Effector memory CD8-positive, alpha-beta T cell (primary cell): ENCODE measurements at regions not wholly inside any gene's neighbourhood (a gene's known extent, or its start where the extent isn't known, plus 50 kb on each side); places are given as distances from the start of the nearest gene placed in this dataset.

Experiments used
- ATAC-seq: fragments of 150-1000 bp; cut with Tn5 transposase; replicated peaks from 2 replicates; pipeline ENCODE4 v1.10.0; 2021; ENCODE audit warnings: mild to moderate bottlenecking, moderate library complexity
- DNase-seq, 3 experiments: peaks; one replicate each; pipeline ENCODE4 v3.0.0; 2021
- H3K27ac Mint-ChIP-seq, 2 donors: one replicate each; pipeline ENCODE4 v1.8.0; 2022; ENCODE audit warnings: mild to moderate bottlenecking in 2 of 2, mixed read lengths in 2 of 2, moderate library complexity in 2 of 2
- H3K27me3 Mint-ChIP-seq, 2 donors: one replicate each; pipeline ENCODE4 v1.8.0; 2022; ENCODE audit warnings: mixed read lengths in 2 of 2
- H3K36me3 Mint-ChIP-seq: one replicate; pipeline ENCODE4 v1.8.0; 2022; ENCODE audit warnings: mild to moderate bottlenecking, moderate library complexity, mixed read lengths; ENCODE audit not compliant: insufficient read depth
- H3K4me1 Mint-ChIP-seq, 2 donors: one replicate each; pipeline ENCODE4 v1.8.0; 2022; ENCODE audit warnings: low read depth in 2 of 2, mixed read lengths in 2 of 2
- H3K4me3 Mint-ChIP-seq, 2 donors: one replicate each; pipeline ENCODE4 v1.8.0; 2022; ENCODE audit warnings: mild to moderate bottlenecking in 2 of 2, mixed read lengths in 2 of 2, moderate library complexity in 2 of 2
- H3K9me3 Mint-ChIP-seq, 2 donors: one replicate each; pipeline ENCODE4 v1.8.0; 2022; ENCODE audit warnings: mixed read lengths in 2 of 2

DNA sequence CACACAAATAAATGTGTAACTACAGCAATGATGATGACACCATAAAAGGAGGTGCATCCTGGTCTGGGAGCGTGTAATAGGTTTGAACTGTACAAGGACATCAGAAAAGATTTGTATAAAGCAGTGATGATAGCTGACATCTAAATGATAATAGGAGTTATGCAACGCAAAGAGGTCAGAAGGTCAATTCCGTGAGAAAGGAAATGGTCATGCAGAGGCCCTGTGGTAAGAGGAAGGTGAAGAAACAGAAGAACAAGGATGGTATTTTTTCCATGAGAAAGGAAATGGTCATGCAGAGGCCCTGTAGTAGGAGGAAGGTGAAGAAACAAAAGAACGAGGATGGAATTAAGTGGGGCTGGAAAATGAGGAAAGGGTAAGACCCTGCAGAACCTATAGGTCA, 106.7 kb upstream of the TMPO start:
- Mint-ChIP-seq H3K27me3 (no peaks in the 10 kb centered on the region), H3K9me3 (no peaks in the 10 kb centered on the region), H3K36me3 (no peaks in the 10 kb centered on the region), H3K4me1 (peaks cover 8 to 10% of the 10 kb centered on the region in 2 donors), H3K4me3 (no peak overlapping the region), H3K27ac (no peak overlapping the region)
- ATAC-seq (no peak), DNase-seq (no peak)

DNA sequence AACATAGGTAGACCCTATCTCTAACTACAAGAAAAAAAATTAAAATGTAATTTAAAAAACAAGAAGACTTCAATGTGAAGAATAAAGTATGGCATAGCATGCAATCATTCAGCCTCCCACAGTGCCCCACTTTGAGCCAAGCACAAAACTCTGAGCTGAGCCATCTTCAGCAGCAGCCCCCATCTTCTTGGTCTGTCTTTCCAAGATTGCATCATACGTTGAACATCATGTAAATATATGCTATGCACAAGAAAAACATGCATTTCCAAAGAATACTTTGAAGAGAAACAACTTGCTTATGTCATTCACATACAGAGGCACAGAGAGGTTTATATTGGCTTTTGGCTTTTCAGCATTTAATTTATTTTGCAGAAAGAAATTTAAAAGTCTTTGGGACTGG, 105.8 kb upstream of the TMPO start:
- Mint-ChIP-seq H3K4me3 (no peak overlapping the region), H3K27ac (no peak overlapping the region), H3K9me3 (no peaks in the 10 kb centered on the region), H3K36me3 (no peaks in the 10 kb centered on the region), H3K27me3 (peaks cover 0 to 3% of the 10 kb centered on the region in 2 donors), H3K4me1 (peaks cover 8 to 10% of the 10 kb centered on the region in 2 donors)
- ATAC-seq (no peak), DNase-seq (no peak)

DNA sequence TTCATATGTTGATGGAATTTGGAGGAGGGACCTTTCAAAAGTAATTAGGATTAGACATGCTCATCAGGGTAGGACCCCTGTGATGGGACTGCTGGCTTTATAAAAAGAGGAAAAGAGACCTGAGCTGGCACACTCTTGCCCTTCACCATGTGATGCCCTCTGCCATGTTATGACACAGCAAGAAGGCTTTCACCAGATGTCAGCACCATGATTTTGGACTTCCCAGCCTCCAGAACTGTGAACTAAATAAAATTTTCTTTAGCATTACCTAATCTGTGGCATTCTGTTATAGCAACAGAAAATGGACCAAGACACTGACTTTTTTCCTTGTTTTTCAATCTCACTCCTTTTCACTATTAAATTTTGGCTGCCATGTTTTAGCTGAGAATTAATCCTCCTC, 105.0 kb upstream of the TMPO start:
- no peak for ATAC-seq
- peaks cover 8 to 10% of the 10 kb centered on the region in 2 donors for H3K4me1 Mint-ChIP-seq

DNA sequence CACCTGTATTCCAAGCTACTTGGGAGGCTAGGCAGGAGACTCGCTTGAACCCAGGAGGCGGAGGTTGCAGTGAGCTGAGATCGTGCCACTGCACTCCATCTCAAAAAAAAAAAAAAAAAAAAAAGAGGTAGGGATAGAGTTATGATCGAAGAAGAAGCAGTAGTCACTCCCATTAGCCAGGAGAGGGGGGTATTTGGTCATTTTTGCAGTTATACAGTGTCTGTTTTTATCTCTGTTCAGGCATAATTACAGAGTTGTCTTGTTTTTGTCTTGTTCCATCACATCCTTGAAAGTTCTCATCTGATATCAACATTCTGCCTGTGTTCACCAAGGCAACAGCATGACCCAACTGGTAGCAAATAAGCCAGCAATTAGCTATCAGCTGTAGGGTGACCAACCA, 98.5 kb upstream of the TMPO start:
- H3K4me3 Mint-ChIP-seq, result no peak overlapping the region
- H3K27ac Mint-ChIP-seq, result no peak overlapping the region
- H3K4me1 Mint-ChIP-seq, result peaks cover 0 to 3% of the 10 kb centered on the region in 2 donors
- DNase-seq (no peak), ATAC-seq (no peak)
- H3K9me3 Mint-ChIP-seq, result no peaks in the 10 kb centered on the region
- peaks cover 9 to 32% of the 10 kb centered on the region in 2 donors for H3K27me3 Mint-ChIP-seq
- H3K36me3 Mint-ChIP-seq, result no peaks in the 10 kb centered on the region

More for the DNA sequence above, 105.0 kb upstream of the TMPO start:
- DNase-seq, result no peak
- Mint-ChIP-seq H3K36me3 (no peaks in the 10 kb centered on the region), H3K9me3 (no peaks in the 10 kb centered on the region), H3K4me3 (no peak overlapping the region), H3K27me3 (peaks cover 0 to 5% of the 10 kb centered on the region in 2 donors), H3K27ac (no peak overlapping the region)

DNA sequence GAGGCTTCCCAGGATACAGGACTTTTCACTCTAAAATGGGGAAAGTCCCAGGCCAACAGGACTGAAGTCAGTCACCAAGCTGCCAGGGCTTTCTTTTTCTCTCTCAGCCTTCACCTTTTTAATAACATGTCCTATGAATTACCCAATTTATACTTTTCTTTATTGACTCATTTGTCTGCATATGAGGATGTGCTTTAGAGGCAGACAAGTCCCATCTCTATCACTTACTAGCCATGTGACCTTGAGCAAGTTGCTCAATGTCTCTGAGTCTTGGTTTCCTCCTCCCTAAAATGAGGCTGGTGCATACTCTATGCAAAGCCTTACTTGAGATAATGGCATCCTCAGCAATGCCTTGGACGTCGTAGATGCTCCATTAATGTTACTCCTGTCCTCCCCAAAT, 98.1 kb upstream of the TMPO start:
- no peak for DNase-seq
- no peak overlapping the region for H3K4me3 Mint-ChIP-seq
- H3K4me1 Mint-ChIP-seq, result peaks cover 0 to 3% of the 10 kb centered on the region in 2 donors
- H3K36me3 Mint-ChIP-seq, result no peaks in the 10 kb centered on the region
- H3K27ac Mint-ChIP-seq, result peak overlapping the region in 1 of 2 donors; percentile 5
- H3K9me3 Mint-ChIP-seq, result no peaks in the 10 kb centered on the region
- no peak for ATAC-seq
- H3K27me3 Mint-ChIP-seq, result peaks cover 9 to 32% of the 10 kb centered on the region in 2 donors

DNA sequence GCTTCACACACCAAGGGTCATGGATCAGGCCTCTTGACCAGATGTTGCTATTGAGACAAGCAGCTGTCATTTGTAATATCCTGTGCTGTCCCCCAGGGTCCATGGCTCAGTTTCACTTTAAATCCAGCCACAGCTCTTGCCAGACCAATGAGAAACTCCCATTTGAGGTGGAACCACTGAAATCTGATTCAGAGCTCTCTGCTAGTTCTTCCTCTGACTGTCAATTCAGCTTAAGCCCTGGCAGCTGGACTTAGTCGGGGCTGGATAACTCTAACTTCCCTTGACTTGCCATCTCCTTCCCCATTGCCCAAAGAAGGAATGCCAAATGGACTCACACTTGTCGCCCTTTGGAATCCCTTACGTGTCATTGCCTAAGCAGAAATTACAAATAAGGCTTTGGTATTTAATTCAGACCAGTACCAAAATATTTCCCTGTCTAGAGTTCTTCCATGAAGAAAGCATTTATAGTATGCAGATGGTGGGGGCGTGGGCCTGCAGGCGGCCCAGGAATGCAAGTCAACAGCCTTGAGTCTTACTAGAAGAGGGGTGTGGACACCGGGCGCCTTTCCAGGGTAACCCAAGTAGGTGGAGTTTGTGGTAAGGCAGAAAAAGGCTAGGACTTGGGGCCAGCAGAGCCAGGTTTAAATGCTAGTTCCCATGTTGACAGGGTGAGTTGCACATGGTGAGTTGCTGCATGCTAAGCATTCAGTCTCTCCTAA, 96.9 kb upstream of the TMPO start:
- DNase-seq, result no peak
- no peak overlapping the region for H3K4me3 Mint-ChIP-seq
- peaks cover 9 to 32% of the 10 kb centered on the region in 2 donors for H3K27me3 Mint-ChIP-seq
- no peak for ATAC-seq
- H3K27ac Mint-ChIP-seq, result no peak overlapping the region
- H3K36me3 Mint-ChIP-seq, result no peaks in the 10 kb centered on the region
- no peaks in the 10 kb centered on the region for H3K9me3 Mint-ChIP-seq
- peaks cover 0 to 3% of the 10 kb centered on the region in 2 donors for H3K4me1 Mint-ChIP-seq

DNA sequence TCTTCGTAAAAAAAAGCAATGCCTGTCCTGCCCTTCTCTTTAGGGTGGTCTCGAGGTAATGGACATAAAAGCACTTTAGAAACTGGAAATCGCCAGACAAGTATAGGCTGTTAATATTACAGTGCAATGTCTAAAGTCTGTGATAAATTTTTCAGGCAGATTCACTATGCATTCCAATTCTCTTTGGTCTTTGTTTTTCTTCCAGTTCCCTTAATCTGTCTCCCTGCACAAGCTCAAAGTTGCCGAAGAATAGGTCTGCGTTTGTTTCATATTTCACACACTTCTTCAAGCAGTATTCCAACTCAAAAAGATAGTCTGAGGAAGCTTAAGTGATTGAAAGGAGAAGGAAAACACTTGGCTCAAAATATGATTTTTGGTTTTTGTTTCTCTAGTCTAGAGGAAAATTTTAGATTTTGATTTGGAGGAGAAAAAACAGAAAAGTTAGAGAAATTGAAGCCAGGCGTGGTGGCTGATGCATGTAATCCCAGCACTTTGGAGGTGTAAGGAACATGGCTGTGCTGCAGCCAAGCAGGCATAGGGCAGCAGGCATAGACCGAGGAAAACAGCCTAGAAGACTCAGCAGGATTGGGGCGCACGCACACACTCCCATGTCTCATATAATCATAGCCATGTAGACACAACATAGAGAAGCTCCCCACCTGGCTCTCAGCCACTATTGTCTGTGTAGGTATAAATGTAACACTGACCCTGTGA, 96.2 kb upstream of the TMPO start:
- H3K27me3 Mint-ChIP-seq, result peaks cover 9 to 32% of the 10 kb centered on the region in 2 donors
- no peak overlapping the region for H3K27ac Mint-ChIP-seq
- H3K4me3 Mint-ChIP-seq, result no peak overlapping the region
- H3K4me1 Mint-ChIP-seq, result peaks cover 0 to 3% of the 10 kb centered on the region in 2 donors
- H3K9me3 Mint-ChIP-seq, result no peaks in the 10 kb centered on the region
- H3K36me3 Mint-ChIP-seq, result no peaks in the 10 kb centered on the region
- ATAC-seq (no peak), DNase-seq (no peak)

DNA sequence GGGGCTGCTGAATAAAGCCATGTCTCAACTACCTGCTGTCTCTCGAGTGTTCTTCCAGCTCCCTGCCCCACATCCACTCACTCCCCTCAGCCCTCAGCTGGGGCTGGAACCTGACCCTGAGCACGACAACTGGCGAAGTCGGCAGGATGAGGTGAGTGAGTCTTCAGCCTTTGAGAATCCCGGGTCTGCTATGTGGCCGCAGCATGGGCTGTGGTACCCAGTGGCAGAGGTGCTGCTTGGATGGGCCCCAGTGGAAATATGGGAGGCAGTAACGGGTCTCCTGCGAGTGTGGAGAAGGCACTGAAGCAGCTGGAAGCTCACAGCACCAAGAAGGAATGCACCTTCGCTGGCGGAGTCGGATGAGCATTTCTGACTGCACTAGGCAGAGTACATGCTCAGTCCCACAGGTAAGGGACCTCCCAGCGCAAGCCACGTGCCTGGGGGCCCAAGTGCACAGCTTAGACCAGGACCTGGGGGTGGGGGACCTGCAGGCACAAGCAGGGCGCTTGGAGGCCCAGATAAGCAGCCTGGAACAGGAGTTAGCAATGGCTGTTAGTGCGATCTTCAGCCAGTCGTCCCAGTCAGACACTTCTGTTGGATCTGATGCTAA, 95.5 kb upstream of the TMPO start:
- Mint-ChIP-seq H3K27me3 (peaks cover 4 to 32% of the 10 kb centered on the region in 2 donors), H3K4me1 (peaks cover 0 to 3% of the 10 kb centered on the region in 2 donors), H3K27ac (no peak overlapping the region), H3K4me3 (no peak overlapping the region), H3K9me3 (no peaks in the 10 kb centered on the region), H3K36me3 (no peaks in the 10 kb centered on the region)
- DNase-seq (no peak), ATAC-seq (no peak)

DNA sequence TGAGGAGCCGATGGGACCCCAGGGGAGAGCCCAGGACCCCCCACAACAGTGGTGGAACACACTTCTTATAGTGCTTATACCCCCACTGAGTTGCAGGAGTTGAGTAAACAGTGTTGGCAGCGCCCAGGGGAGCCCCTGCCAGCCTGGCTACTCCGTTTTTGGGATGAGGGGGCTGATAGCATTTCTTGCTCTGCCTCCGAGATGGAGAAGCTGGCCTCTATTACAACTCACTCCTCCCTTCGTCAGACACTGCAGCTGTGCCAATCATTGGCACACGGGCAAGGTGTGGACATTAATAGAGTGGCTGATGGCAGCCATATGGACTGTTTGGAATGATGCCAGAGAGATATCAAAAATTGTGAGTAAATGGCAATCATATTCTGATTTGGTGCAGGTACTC, 94.9 kb upstream of the TMPO start:
- DNase-seq, result no peak
- Mint-ChIP-seq H3K27me3 (peaks cover 4 to 32% of the 10 kb centered on the region in 2 donors), H3K9me3 (no peaks in the 10 kb centered on the region), H3K27ac (no peak overlapping the region), H3K36me3 (no peaks in the 10 kb centered on the region), H3K4me3 (no peak overlapping the region), H3K4me1 (peaks cover 0 to 3% of the 10 kb centered on the region in 2 donors)
- no peak for ATAC-seq

DNA sequence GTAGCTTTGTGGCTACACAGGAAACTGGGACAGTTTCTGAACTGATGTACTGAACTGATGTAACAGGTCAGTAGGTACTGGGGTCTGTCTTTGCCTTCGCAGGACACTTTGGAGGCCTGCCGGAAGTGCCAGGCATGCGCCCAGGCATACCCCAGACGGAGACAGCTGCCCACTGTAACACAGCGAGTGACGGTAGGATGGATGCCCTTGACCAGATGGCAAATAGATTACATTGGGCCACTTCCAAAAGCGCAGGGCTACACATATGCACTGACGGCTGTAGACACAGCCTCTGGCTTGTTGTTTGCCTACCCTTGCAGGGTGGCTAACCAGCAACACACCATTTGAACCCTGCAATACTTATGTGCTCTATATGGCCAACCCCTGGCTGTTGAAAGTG, 94.1 kb upstream of the TMPO start:
- Mint-ChIP-seq H3K36me3 (no peaks in the 10 kb centered on the region), H3K4me3 (no peak overlapping the region), H3K27ac (no peak overlapping the region), H3K27me3 (peaks cover 4 to 27% of the 10 kb centered on the region in 2 donors), H3K4me1 (peaks cover 0 to 3% of the 10 kb centered on the region in 2 donors), H3K9me3 (no peaks in the 10 kb centered on the region)
- no peak for DNase-seq
- no peak for ATAC-seq

DNA sequence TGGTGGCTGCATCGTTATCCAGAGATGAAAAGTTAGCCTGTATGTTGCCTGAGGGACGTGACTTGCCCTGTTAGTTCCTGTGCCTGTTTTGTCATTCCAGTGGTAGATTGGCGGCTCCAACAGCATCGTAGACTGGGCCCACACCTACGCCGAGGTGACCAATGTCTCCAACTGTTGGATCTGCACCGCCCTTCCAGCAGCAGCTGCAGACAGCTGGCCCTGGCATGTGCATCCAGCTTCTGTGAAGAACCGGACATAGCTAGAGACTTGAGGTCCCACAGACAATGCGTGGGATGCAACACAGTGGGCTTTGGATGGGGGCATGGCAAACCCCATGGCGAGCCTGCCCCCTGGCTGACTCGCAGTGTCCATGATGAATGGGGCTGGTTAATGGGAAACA, 93.0 kb upstream of the TMPO start:
- H3K9me3 Mint-ChIP-seq, result no peaks in the 10 kb centered on the region
- peaks cover 0 to 3% of the 10 kb centered on the region in 2 donors for H3K4me1 Mint-ChIP-seq
- no peak overlapping the region for H3K27ac Mint-ChIP-seq
- ATAC-seq, result no peak
- no peak overlapping the region for H3K4me3 Mint-ChIP-seq
- no peak for DNase-seq
- peaks cover 2 to 23% of the 10 kb centered on the region in 2 donors for H3K27me3 Mint-ChIP-seq
- H3K36me3 Mint-ChIP-seq, result no peaks in the 10 kb centered on the region

DNA sequence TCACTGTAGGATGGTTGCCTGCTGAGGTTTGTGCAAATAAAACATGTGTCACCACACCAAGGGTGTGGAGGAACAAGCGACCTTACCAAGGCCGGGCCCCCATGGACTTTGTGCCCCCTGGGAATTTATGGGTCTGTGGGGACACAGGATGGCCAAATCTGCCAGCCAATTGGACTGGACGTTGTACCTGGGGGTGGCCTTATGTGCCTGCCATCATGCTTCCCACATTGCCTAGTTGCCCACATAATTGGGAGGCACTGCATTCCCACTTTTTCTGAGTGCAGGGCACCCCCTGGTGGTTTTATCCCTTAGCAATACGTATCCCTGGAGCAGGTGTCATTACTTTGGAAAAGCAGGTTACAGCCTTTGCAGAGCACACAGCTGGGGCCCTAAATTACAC, 92.6 kb upstream of the TMPO start:
- Mint-ChIP-seq H3K27ac (no peak overlapping the region), H3K36me3 (no peaks in the 10 kb centered on the region), H3K4me3 (no peak overlapping the region), H3K4me1 (peaks cover 0 to 3% of the 10 kb centered on the region in 2 donors), H3K27me3 (peaks cover 0 to 23% of the 10 kb centered on the region in 2 donors), H3K9me3 (no peaks in the 10 kb centered on the region)
- ATAC-seq (no peak), DNase-seq (no peak)

DNA sequence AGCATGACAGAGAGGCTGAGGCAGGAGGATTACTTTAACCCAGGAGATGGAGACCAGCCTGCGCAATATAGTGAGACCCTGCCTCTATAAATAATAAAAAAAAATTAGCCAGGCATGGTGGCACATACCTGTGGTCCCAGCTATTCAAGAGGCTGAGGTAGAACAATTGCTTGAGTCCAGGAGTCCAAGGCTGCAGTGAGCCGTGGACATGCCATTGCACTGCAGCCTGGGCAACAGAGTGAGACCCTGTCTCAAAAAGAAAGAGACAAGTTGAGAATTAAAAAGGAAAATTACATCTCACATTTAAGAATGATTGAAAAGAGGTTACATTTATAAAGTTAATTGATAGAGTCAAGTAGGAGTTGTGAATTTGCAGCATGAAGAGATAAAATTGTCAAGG, 91.4 kb upstream of the TMPO start:
- H3K27ac Mint-ChIP-seq, result peak overlapping the region in 1 of 2 donors; percentile 67
- no peak for DNase-seq
- no peaks in the 10 kb centered on the region for H3K36me3 Mint-ChIP-seq
- no peak for ATAC-seq
- H3K4me1 Mint-ChIP-seq, result peaks cover 0 to 3% of the 10 kb centered on the region in 2 donors
- H3K4me3 Mint-ChIP-seq, result no peak overlapping the region
- peaks cover 0 to 15% of the 10 kb centered on the region in 2 donors for H3K27me3 Mint-ChIP-seq
- no peaks in the 10 kb centered on the region for H3K9me3 Mint-ChIP-seq
